A673 (cell line): ENCODE measurements at regions not wholly inside any gene's neighbourhood (a gene's known extent, or its start where the extent isn't known, plus 50 kb on each side); places are given as distances from the start of the nearest gene placed in this dataset.

Source experiments
- BruUV-seq: library from RNA; stranded (reverse); fragments of 400-500 nt; replicated peaks from 2 replicates; lab custom pipeline; 2021; lab: Mats Ljungman, UMichigan
- CTCF ChIA-PET: fragments of 300-600 bp; sonication (Branson Sonifier 250); formaldehyde crosslinking; loops from one replicate; lab custom pipeline; 2022; ENCODE audit warnings: antibody characterized with exemption; lab: Charles Lee
- POLR2A ChIA-PET: fragments of 300-600 bp; sonication (Branson Sonifier 250); formaldehyde crosslinking; loops from one replicate; lab custom pipeline; 2022; ENCODE audit warnings: antibody characterized with exemption; ENCODE audit not compliant: low non-redundant PET; lab: Charles Lee
- DNase-seq: peaks from one replicate; pipeline ENCODE4 v3.0.0-alpha.2; 2015; ENCODE audit warnings: low spot score
- H3K27ac ChIP-seq: fragments of 200-600 bp; sonication (generic); 2 replicates; pipeline ENCODE4 v1.5.1; 2016; ENCODE audit warnings: mixed run types, low read depth, mild to moderate bottlenecking, mixed read lengths, antibody characterized with exemption, low read length; ENCODE audit not compliant: poor library complexity, severe bottlenecking
- H3K27me3 ChIP-seq: fragments of 200-600 bp; sonication (generic); replicated peaks from 2 replicates; pipeline ENCODE4 v1.6.1; 2017; ENCODE audit warnings: mixed run types, low read depth, mild to moderate bottlenecking, mixed read lengths, antibody characterized with exemption, low read length; ENCODE audit not compliant: insufficient read depth, poor library complexity
- H3K36me3 ChIP-seq: fragments of 200-600 bp; sonication (generic); 2 replicates; pipeline ENCODE4 v1.6.1; 2016; ENCODE audit warnings: mixed run types, mild to moderate bottlenecking, mixed read lengths, antibody characterized with exemption, low read length; ENCODE audit not compliant: insufficient read depth, poor library complexity, severe bottlenecking
- H3K4me1 ChIP-seq: fragments of 200-600 bp; sonication (generic); 2 replicates; pipeline ENCODE4 v1.6.1; 2017; ENCODE audit warnings: mixed run types, mild to moderate bottlenecking, mixed read lengths, antibody characterized with exemption, low read length; ENCODE audit not compliant: insufficient read depth, poor library complexity, severe bottlenecking
- H3K4me3 ChIP-seq: fragments of 200-600 bp; sonication (generic); 2 replicates; pipeline ENCODE4 v1.5.1; 2016; ENCODE audit warnings: low read depth, mixed run types, mild to moderate bottlenecking, mixed read lengths, low read length; ENCODE audit not compliant: poor library complexity, severe bottlenecking
- H3K9me3 ChIP-seq: fragments of 200-600 bp; sonication (generic); 2 replicates; pipeline ENCODE4 v1.6.1; 2016; ENCODE audit warnings: mixed run types, low read depth, mild to moderate bottlenecking, mixed read lengths, antibody characterized with exemption, low read length; ENCODE audit not compliant: poor library complexity, severe bottlenecking
- EZH2 ChIP-seq: fragments of 200-600 bp; sonication (generic); IDR thresholded peaks from 2 replicates; pipeline ENCODE4 v1.6.1; 2017; ENCODE audit warnings: borderline replicate concordance, low read depth, mild to moderate bottlenecking, mixed read lengths, antibody characterized with exemption, low read length; ENCODE audit not compliant: poor library complexity, severe bottlenecking
- intact Hi-C: fragments of 100-400 bp; cut with micrococcal nuclease; formaldehyde crosslinking; loops from one replicate; pipeline ENCODE4 v1.10.0; 2022; ENCODE audit not compliant: unreplicated experiment
- TF ChIP-seq, protein P1 (sequence below): fragments of 300-800, 200-600 bp; sonication (generic); conservative IDR thresholded peaks from 2 replicates; pipeline ENCODE4 v1.5.1; 2017; ENCODE audit warnings: low read depth, mild to moderate bottlenecking, antibody characterized with exemption, low read length, moderate library complexity, mixed read lengths

- BruUV-seq: no TSS peak
- Histone ChIP-seq H3K4me3 (no peak overlapping the region), H3K27me3 (no peaks in the 10 kb centered on the region), H3K36me3 (no peaks in the 10 kb centered on the region), H3K4me1 (peaks cover 19% of the 10 kb centered on the region), H3K27ac (no peak overlapping the region), H3K9me3 (no peaks in the 10 kb centered on the region)
- TF ChIP-seq EZH2: no peak
- TF ChIP-seq, protein P1, sequence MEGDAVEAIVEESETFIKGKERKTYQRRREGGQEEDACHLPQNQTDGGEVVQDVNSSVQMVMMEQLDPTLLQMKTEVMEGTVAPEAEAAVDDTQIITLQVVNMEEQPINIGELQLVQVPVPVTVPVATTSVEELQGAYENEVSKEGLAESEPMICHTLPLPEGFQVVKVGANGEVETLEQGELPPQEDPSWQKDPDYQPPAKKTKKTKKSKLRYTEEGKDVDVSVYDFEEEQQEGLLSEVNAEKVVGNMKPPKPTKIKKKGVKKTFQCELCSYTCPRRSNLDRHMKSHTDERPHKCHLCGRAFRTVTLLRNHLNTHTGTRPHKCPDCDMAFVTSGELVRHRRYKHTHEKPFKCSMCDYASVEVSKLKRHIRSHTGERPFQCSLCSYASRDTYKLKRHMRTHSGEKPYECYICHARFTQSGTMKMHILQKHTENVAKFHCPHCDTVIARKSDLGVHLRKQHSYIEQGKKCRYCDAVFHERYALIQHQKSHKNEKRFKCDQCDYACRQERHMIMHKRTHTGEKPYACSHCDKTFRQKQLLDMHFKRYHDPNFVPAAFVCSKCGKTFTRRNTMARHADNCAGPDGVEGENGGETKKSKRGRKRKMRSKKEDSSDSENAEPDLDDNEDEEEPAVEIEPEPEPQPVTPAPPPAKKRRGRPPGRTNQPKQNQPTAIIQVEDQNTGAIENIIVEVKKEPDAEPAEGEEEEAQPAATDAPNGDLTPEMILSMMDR: no peak
- no peak for DNase-seq
- ChIA-PET POLR2A (no interaction called here), CTCF (no interaction called here)
- intact Hi-C loops: no loop called here
These were observed 91.3 kb downstream of the DAD1 start for GRCh38 chr14:22497671-22498093.

- H3K27me3 ChIP-seq: no peaks in the 10 kb centered on the region
- ChIA-PET POLR2A (no interaction called here), CTCF (no interaction called here)
- intact Hi-C loops: no loop called here
- no peaks in the 10 kb centered on the region for H3K36me3 ChIP-seq
- H3K9me3 ChIP-seq: no peaks in the 10 kb centered on the region
- H3K4me3 ChIP-seq: no peak overlapping the region
- no peak for TF ChIP-seq EZH2
- TF ChIP-seq, protein P1: no peak
- peaks cover 20% of the 10 kb centered on the region for H3K4me1 ChIP-seq
- no peak for DNase-seq
- no peak overlapping the region for H3K27ac ChIP-seq
- BruUV-seq: no TSS peak
These were observed 91.9 kb downstream of the DAD1 start for GRCh38 chr14:22497144-22497423.

GRCh38 chr14:22494486-22495135 is 94.4 kb downstream of the DAD1 start:
- DNase-seq: no peak
- ChIA-PET POLR2A (no interaction called here), CTCF (no interaction called here)
- Histone ChIP-seq H3K27me3 (no peaks in the 10 kb centered on the region), H3K4me3 (no peak overlapping the region), H3K27ac (no peak overlapping the region), H3K4me1 (peaks cover 31% of the 10 kb centered on the region), H3K9me3 (no peaks in the 10 kb centered on the region), H3K36me3 (no peaks in the 10 kb centered on the region)
- no TSS peak for BruUV-seq
- TF ChIP-seq EZH2: no peak
- TF ChIP-seq, protein P1: 0 out of 2 replicates have a peak, but pooled peaks have one; percentile 13
- intact Hi-C loops: no loop called here
